ENCODE measurements at regions not wholly inside any gene's neighbourhood (a gene's known extent, or its start where the extent isn't known, plus 50 kb on each side); places are given as distances from the start of the nearest gene placed in this dataset.

- intact Hi-C loops (cut with DNase I; ENCODE audit: low total_unique reads), result no loop called here
- no peak for DNase-seq
- Histone ChIP-seq H3K4me1 (no peaks in the 10 kb centered on the region), H3K4me3 (no peak overlapping the region), H3K27me3 (peaks cover 0 to 32% (median under 1%) of the 10 kb centered on the region in 3 donors), H3K27ac (no peak overlapping the region), H3K36me3 (no peaks in the 10 kb centered on the region), H3K9me3 (no peaks in the 10 kb centered on the region)
- 19 to 71% (median 30%) methylated on average over 1 of the region's 1 CpG for WGBS, 5 donors
- TF ChIP-seq POLR2AphosphoS5 (IDR thresholded peaks at IDR 0.05), result no peak
These were observed 220.7 kb downstream of the TBC1D2B start for GRCh38 chr15:77856705-77857346.

GRCh38 chr15:77855871-77856270, 221.6 kb downstream of the TBC1D2B start:
- peaks cover 0 to 2% (median under 1%) of the 10 kb centered on the region in 4 donors for H3K9me3 ChIP-seq
- DNase-seq, result no peak
- 78 to 90% (median 87%) methylated on average over 3 of the region's 3 CpGs for WGBS, 5 donors
- peaks cover 0 to 41% (median 0%) of the 10 kb centered on the region in 3 donors for H3K27me3 ChIP-seq
- no peak overlapping the region for H3K4me3 ChIP-seq
- TF ChIP-seq POLR2AphosphoS5 (IDR thresholded peaks at IDR 0.05), result no peak
- TF ChIP-seq EP300 (IDR thresholded peaks at IDR 0.05), result no peak
- no peak for TF ChIP-seq CTCF (IDR thresholded peaks at IDR 0.05)
- no peak for TF ChIP-seq POLR2A (IDR thresholded peaks at IDR 0.05)
- intact Hi-C loops (cut with DNase I; ENCODE audit: low total_unique reads), result no loop called here
- H3K36me3 ChIP-seq, result no peaks in the 10 kb centered on the region
- H3K4me1 ChIP-seq, result no peaks in the 10 kb centered on the region
- no peak overlapping the region for H3K27ac ChIP-seq

- no peak for DNase-seq
- intact Hi-C loops (cut with DNase I; ENCODE audit: low total_unique reads), result no loop called here
- no peak for TF ChIP-seq POLR2AphosphoS5 (IDR thresholded peaks at IDR 0.05)
- TF ChIP-seq EP300 (IDR thresholded peaks at IDR 0.05), result no peak
- no peak for TF ChIP-seq POLR2A (IDR thresholded peaks at IDR 0.05)
- no peak for TF ChIP-seq CTCF (IDR thresholded peaks at IDR 0.05)
These were observed 222.3 kb upstream of the LINGO1 start for GRCh38 chr15:77854980-77855379.

GRCh38 chr15:77853910-77854309, 221.2 kb upstream of the LINGO1 start:
- Histone ChIP-seq H3K4me1 (no peaks in the 10 kb centered on the region), H3K27me3 (peaks cover 0 to 57% (median 0%) of the 10 kb centered on the region in 3 donors), H3K27ac (no peak overlapping the region), H3K36me3 (no peaks in the 10 kb centered on the region), H3K9me3 (peaks cover 0 to 15% (median 12%) of the 10 kb centered on the region in 4 donors), H3K4me3 (no peak overlapping the region)
- no peak for TF ChIP-seq POLR2AphosphoS5 (IDR thresholded peaks at IDR 0.05)
- TF ChIP-seq POLR2A (IDR thresholded peaks at IDR 0.05), result no peak
- TF ChIP-seq CTCF (IDR thresholded peaks at IDR 0.05), result no peak
- TF ChIP-seq EP300 (IDR thresholded peaks at IDR 0.05), result no peak
- intact Hi-C loops (cut with DNase I; ENCODE audit: low total_unique reads), result no loop called here
- no peak for DNase-seq
- WGBS, 5 donors, result 73 to 95% (median 89%) methylated on average over 6 of the region's 6 CpGs

More at GRCh38 chr15:77854980-77855379, 222.3 kb upstream of the LINGO1 start:
- Histone ChIP-seq H3K4me1 (no peaks in the 10 kb centered on the region), H3K9me3 (peaks cover 0 to 11% (median 8%) of the 10 kb centered on the region in 4 donors), H3K36me3 (no peaks in the 10 kb centered on the region), H3K27ac (no peak overlapping the region), H3K27me3 (peaks cover 0 to 50% (median 0%) of the 10 kb centered on the region in 3 donors), H3K4me3 (no peak overlapping the region)

- 61 to 74% (median 64%) methylated on average over 7 of the region's 7 CpGs for WGBS, 5 donors
- H3K27me3 ChIP-seq, result peaks cover 0 to 67% (median 0%) of the 10 kb centered on the region in 3 donors
- DNase-seq, result no peak
- intact Hi-C loops (cut with DNase I; ENCODE audit: low total_unique reads), result no loop called here
- H3K4me3 ChIP-seq, result no peak overlapping the region
- H3K27ac ChIP-seq, result no peak overlapping the region
- H3K36me3 ChIP-seq, result no peaks in the 10 kb centered on the region
- TF ChIP-seq CTCF (IDR thresholded peaks at IDR 0.05) (no peak), POLR2A (IDR thresholded peaks at IDR 0.05) (no peak), POLR2AphosphoS5 (IDR thresholded peaks at IDR 0.05) (no peak), EP300 (IDR thresholded peaks at IDR 0.05) (no peak)
- no peaks in the 10 kb centered on the region for H3K4me1 ChIP-seq
- H3K9me3 ChIP-seq, result peaks cover 0 to 20% (median 14%) of the 10 kb centered on the region in 4 donors
These were observed 220.3 kb upstream of the LINGO1 start for GRCh38 chr15:77853008-77853328.
